ENCODE measurements at regions not wholly inside any gene's neighbourhood (a gene's known extent, or its start where the extent isn't known, plus 50 kb on each side); places are given as distances from the start of the nearest gene placed in this dataset.

- no peak for ATAC-seq (ENCODE audit: low read depth)
Measured at GRCh38 chr3:182606905-182607504, 186.3 kb upstream of the ATP11B start.

More at GRCh38 chr3:182606905-182607504, 186.3 kb upstream of the ATP11B start:
- Histone ChIP-seq H4K91ac (ENCODE audit: insufficient read depth, low read depth, low read length) (no peak overlapping the region), H3K18ac (ENCODE audit: low read depth, low read length) (no peak overlapping the region), H4K8ac (ENCODE audit: low read depth in 2 of 2, low read length in 2 of 2) (no peak overlapping the region), H3K23ac (ENCODE audit: low read depth, low read length) (no peak overlapping the region), H3K36me3 (ENCODE audit: control insufficient read depth, insufficient read depth, low read length) (no peaks in the 10 kb centered on the region), H3K79me1 (ENCODE audit: low read depth in 1 of 2, low read length in 2 of 2) (no peaks in the 10 kb centered on the region), H2AFZ (replicated peaks; ENCODE audit: low read length, poor library complexity) (no peak overlapping the region), H2BK20ac (ENCODE audit: low read depth, low read length) (no peak overlapping the region), H4K20me1 (ENCODE audit: insufficient read depth, low read length) (no peaks in the 10 kb centered on the region), H3K56ac (ENCODE audit: extremely low read depth, insufficient read depth, low read length) (no peak overlapping the region), H3K27me3 (ENCODE audit: control insufficient read depth, insufficient read depth, low read length) (no peaks in the 10 kb centered on the region), H3K14ac (replicated peaks; ENCODE audit: low read depth, low read length) (no peak overlapping the region), H2BK5ac (ENCODE audit: low read depth, low read length, poor library complexity, severe bottlenecking) (no peak overlapping the region), H4K5ac (ENCODE audit: low read depth, low read length) (no peak overlapping the region), H3K9me1 (ENCODE audit: insufficient read depth, low read length) (no peaks in the 10 kb centered on the region), H3K9ac (ENCODE audit: low read depth, low read length) (no peak overlapping the region), H2BK15ac (ENCODE audit: low read depth, low read length) (no peak overlapping the region), H2BK120ac (ENCODE audit: low read depth, low read length) (no peak overlapping the region), H3K4ac (ENCODE audit: low read depth, low read length) (no peak overlapping the region), H2AK9ac (replicated peaks; ENCODE audit: low read depth, low read length, poor library complexity) (no peak overlapping the region), H3K27ac (ENCODE audit: insufficient read depth, low read length) (no peak overlapping the region), H3K4me3 (ENCODE audit: insufficient read depth, low read depth, low read length) (no peak overlapping the region), H3K4me2 (ENCODE audit: low read depth, low read length) (no peak overlapping the region), H2AK5ac (ENCODE audit: low read depth, low read length) (no peak overlapping the region), H3K9me3 (ENCODE audit: control insufficient read depth, insufficient read depth, low read length) (peaks cover 3% of the 10 kb centered on the region), H3K4me1 (ENCODE audit: control insufficient read depth, insufficient read depth, low read length) (no peaks in the 10 kb centered on the region)
- CTCF ChIA-PET: no interaction called here
- POLR2A ChIA-PET (ENCODE audit: unreplicated experiment): no interaction called here
- BruUV-seq (replicated peaks): no TSS peak
- in situ Hi-C loops (cut with MboI; ENCODE audit: low sequenced_read_pairs) (no loop called here), dilution Hi-C loops (cut with HindIII; ENCODE audit: low sequenced_read_pairs, unreplicated experiment) (no loop called here), intact Hi-C loops (cut with micrococcal nuclease) (no loop called here)
- WGBS, 2 experiments (ENCODE audit: extremely low coverage in 2 of 2, insufficient read length in 1 of 2): 13% methylated on average over 1 of the region's 2 CpGs; no CpG with 5 or more reads in 1 of the 2 experiments
- no peak for TF ChIP-seq CEBPB (IDR thresholded peaks at IDR 0.05; ENCODE audit: low read depth, low read length)
- no peak for DNase-seq
